VCaP (cell line): ENCODE measurements at regions not wholly inside any gene's neighbourhood (a gene's known extent, or its start where the extent isn't known, plus 50 kb on each side); places are given as distances from the start of the nearest gene placed in this dataset.
"Not testable (repeated sequence)": the region's sequence is repeated elsewhere in the genome, so short reads cannot be mapped to it uniquely, and the experiment has no call there.

Source experiments
- H3K27ac ChIP-seq: fragments of 450-650 bp; 2 replicates; pipeline ENCODE4 v1.5.1; 2017
- CTCF ChIP-seq: fragments of 450-650 bp; conservative IDR thresholded peaks from 2 replicates; pipeline ENCODE4 v1.5.1; 2017; ENCODE audit warnings: mild to moderate bottlenecking, moderate library complexity

GRCh38 chr13:90640976-90641375 is 706.5 kb upstream of the MIR17HG start:
- no peak for TF ChIP-seq CTCF

GRCh38 chr13:90641884-90642283 is 705.6 kb upstream of the MIR17HG start:
- TF ChIP-seq CTCF: no peak
- no peak overlapping the region for H3K27ac ChIP-seq

More at GRCh38 chr13:90640976-90641375, 706.5 kb upstream of the MIR17HG start:
- no peak overlapping the region for H3K27ac ChIP-seq

DNA sequence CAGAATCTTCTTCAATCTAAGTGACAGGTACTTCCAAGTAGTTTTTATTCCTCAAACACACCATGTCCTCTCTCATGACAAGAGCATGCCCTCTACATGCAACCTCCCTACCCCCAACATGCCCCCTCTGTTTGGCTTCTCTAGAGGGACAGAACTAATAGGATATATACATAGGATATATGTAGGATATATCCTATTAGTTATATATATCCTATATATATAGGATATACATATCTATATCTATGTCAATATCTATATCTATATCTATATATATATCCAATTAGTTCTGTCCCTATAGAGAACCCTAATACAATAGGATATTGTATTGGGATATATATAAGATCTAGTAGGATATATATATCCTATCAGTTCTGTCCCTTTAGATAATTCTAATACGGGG is 701.9 kb upstream of the MIR17HG start:
- no peak for TF ChIP-seq CTCF
- H3K27ac ChIP-seq: no peak overlapping the region

- H3K27ac ChIP-seq: no peak overlapping the region
- no peak for TF ChIP-seq CTCF
Measured at GRCh38 chr13:90648497-90648896, 699.0 kb upstream of the MIR17HG start.

DNA sequence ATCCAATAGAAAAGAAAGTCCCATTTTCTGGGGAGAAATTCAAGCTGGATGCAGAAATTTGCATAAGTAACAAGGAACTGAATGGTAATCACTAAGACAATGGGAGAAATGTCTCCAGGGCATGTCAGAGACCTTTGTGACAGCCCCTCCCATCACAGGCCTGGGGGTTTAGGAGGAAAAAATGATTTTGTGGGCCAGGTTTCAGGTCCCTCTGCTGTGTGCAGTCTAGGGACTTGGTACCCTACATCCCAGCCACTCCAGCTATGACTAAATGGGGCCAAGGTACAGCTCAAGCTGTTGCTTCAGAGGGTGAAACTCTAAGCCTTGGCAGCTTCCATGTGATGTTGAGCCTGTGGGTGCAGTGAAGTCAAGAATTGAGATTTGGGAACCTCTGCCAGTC is 695.5 kb upstream of the MIR17HG start:
- TF ChIP-seq CTCF: no peak
- no peak overlapping the region for H3K27ac ChIP-seq

DNA sequence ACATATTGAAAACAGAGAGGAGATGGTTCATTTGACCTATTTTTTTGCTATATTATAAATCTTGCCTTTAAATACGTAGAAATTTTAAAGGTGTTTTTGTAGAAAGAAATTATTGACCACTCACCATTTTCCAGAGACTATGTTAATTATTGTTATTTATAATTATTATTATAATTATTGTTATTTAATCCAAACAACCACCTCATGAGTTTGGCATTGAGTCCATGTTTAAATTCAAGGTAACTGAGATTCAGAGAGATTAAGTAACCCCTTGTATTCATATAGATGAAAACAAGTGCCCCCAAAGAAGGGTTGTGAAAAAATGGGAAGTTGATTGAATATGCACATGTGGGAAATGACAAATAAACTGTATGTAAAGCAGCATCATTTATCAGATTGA is 692.5 kb upstream of the MIR17HG start:
- H3K27ac ChIP-seq: no peak overlapping the region
- no peak for TF ChIP-seq CTCF

GRCh38 chr13:90664200-90664599 is 683.3 kb upstream of the MIR17HG start:
- H3K27ac ChIP-seq: not testable (repeated sequence)

GRCh38 chr13:90673746-90674145 is 673.7 kb upstream of the MIR17HG start:
- TF ChIP-seq CTCF: no peak

More at GRCh38 chr13:90673746-90674145, 673.7 kb upstream of the MIR17HG start:
- H3K27ac ChIP-seq: no peak overlapping the region
